ENCODE measurements at regions not wholly inside any gene's neighbourhood (a gene's known extent, or its start where the extent isn't known, plus 50 kb on each side); places are given as distances from the start of the nearest gene placed in this dataset.

DNA sequence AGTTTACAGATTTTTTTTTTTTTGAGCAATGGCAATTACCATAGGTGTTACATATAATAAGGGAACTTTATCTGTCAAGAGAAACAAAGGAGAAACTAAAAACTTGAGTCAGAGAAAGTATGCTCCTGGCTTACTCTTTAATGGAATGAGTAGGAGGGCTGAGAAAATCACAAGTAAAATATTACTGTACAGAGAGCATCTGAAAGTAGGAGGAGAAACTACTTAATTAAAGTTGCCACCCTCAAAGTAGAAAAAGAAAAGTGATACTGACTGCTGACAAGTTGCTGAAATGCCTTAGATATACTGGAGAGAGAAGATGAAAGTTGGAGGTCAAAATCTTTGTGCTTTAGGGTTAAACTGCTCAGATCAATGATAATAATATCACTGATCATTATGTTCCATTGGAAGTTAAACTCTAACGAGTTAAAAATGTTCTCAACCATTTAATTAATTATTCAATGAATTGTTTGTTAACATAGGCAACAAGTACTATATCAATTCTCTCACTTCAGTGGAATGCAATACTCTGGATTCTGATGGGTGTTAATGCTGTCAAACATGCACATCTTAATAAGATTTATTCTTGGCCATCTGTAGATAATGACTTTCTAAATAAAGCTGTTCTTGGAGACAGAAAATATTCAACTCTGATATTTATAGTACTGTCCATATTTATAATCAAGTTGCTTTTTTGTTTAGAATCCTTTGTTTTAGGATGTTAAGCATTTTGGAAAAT is 61.2 kb upstream of the CAMK2D start:
- no peak overlapping the region for H3K4me3 ChIP-seq (ENCODE audit: low read depth, low read length)
- DNase-seq (ENCODE audit: low read depth): no peak
- TF ChIP-seq MYC (IDR thresholded peaks at IDR 0.05; ENCODE audit: low read depth, low read length) (no peak), POLR2A (IDR thresholded peaks at IDR 0.05; ENCODE audit: extremely low read depth, insufficient read length) (no peak)
- TF ChIP-seq, protein P1, sequence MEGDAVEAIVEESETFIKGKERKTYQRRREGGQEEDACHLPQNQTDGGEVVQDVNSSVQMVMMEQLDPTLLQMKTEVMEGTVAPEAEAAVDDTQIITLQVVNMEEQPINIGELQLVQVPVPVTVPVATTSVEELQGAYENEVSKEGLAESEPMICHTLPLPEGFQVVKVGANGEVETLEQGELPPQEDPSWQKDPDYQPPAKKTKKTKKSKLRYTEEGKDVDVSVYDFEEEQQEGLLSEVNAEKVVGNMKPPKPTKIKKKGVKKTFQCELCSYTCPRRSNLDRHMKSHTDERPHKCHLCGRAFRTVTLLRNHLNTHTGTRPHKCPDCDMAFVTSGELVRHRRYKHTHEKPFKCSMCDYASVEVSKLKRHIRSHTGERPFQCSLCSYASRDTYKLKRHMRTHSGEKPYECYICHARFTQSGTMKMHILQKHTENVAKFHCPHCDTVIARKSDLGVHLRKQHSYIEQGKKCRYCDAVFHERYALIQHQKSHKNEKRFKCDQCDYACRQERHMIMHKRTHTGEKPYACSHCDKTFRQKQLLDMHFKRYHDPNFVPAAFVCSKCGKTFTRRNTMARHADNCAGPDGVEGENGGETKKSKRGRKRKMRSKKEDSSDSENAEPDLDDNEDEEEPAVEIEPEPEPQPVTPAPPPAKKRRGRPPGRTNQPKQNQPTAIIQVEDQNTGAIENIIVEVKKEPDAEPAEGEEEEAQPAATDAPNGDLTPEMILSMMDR (IDR thresholded peaks at IDR 0.05; ENCODE audit: low read depth, low read length): no peak
- TF ChIP-seq, protein P2, sequence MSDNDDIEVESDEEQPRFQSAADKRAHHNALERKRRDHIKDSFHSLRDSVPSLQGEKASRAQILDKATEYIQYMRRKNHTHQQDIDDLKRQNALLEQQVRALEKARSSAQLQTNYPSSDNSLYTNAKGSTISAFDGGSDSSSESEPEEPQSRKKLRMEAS (IDR thresholded peaks at IDR 0.05; ENCODE audit: low read depth, low read length): no peak

DNA sequence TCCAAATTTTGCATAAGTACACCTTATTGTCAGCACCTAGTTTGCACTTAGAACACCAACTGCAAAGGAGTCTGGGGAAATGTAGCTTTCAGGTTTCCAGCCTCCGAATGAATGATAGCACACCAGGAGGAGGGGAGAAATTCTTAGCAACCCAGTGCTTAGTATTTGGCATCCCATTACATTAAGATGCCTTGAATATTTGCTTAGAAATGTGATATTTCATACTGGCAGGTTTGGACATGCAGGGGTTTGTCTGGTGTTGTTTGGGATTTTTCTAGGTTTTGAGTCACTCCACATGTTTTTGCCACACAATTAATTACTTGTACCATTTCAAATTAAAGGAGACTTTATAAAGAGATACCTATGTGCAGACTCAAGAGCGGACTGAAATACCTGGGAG is 60.3 kb upstream of the CAMK2D start:
- TF ChIP-seq, protein P1 (IDR thresholded peaks at IDR 0.05; ENCODE audit: low read depth, low read length): no peak
- TF ChIP-seq, protein P2 (IDR thresholded peaks at IDR 0.05; ENCODE audit: low read depth, low read length): no peak
- no peak for TF ChIP-seq MYC (IDR thresholded peaks at IDR 0.05; ENCODE audit: low read depth, low read length)
- no peak for TF ChIP-seq POLR2A (IDR thresholded peaks at IDR 0.05; ENCODE audit: extremely low read depth, insufficient read length)
- no peak overlapping the region for H3K4me3 ChIP-seq (ENCODE audit: low read depth, low read length)
- no peak for DNase-seq (ENCODE audit: low read depth)

DNA sequence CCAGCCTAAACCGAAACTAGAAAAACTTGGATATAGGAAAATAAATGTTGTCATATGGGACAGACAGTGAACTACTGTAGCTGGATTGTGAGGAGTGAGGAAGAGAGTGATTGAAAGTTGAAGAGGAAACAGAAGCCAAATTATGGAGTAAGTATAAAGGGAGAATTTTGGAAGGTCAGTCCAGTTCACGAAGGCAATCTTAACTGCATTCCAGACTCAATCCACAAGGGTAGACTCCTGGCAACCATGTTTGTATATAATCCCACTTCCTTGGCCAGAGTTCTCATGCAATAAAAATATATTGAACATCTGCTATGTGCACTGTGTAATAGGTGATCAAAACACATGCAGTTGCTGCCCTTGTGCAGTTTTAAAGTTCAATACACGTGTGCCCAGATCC is 58.6 kb upstream of the CAMK2D start:
- DNase-seq (ENCODE audit: low read depth): no peak
- no peak overlapping the region for H3K4me3 ChIP-seq (ENCODE audit: low read depth, low read length)
- TF ChIP-seq POLR2A (IDR thresholded peaks at IDR 0.05; ENCODE audit: extremely low read depth, insufficient read length) (no peak), MYC (IDR thresholded peaks at IDR 0.05; ENCODE audit: low read depth, low read length) (no peak)
- TF ChIP-seq, protein P2 (IDR thresholded peaks at IDR 0.05; ENCODE audit: low read depth, low read length): no peak
- TF ChIP-seq, protein P1 (IDR thresholded peaks at IDR 0.05; ENCODE audit: low read depth, low read length): no peak

DNA sequence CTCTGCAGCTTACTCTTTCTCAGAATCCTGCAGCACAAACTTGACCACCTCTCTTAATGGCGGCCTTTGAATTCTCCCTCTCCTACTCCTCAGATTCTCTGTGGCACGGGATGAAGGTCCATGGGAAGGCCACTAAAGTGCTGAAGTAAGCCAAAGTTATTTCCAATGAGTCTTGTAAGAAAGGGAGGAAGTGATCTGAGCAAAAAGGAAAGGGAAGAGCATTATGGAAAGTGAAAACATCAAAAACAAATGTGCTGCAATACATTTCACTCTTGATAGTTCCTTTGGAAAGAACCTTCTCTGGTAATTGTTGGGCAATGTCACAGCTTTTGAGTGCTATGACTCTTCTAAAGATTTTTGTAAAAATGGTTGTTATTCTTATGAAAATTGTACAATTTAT is 54.3 kb upstream of the CAMK2D start:
- TF ChIP-seq, protein P2 (IDR thresholded peaks at IDR 0.05; ENCODE audit: low read depth, low read length): no peak
- TF ChIP-seq, protein P1 (IDR thresholded peaks at IDR 0.05; ENCODE audit: low read depth, low read length): no peak
- TF ChIP-seq POLR2A (IDR thresholded peaks at IDR 0.05; ENCODE audit: extremely low read depth, insufficient read length): no peak
- TF ChIP-seq MYC (IDR thresholded peaks at IDR 0.05; ENCODE audit: low read depth, low read length): no peak
- no peak for DNase-seq (ENCODE audit: low read depth)

DNA sequence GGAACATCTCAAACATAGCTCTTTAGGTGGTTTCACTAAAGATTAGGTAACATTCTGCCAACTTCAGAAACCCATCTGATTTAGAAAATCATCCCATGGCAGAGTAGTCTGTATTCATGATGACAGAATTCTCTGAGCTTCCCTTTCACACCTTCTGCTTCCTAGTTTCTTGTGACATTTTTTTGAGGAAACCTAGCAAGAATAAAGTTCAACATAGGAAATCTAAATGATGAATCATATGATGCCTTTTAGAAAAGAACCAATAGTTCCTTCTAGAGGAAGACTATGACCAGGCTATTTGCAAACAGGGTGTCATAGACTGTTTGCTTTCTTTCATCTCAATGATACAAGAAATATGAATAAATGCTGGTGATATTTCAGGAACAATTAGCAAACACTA is 49.8 kb upstream of the CAMK2D start:
- H3K4me3 ChIP-seq (ENCODE audit: low read depth, low read length): no peak overlapping the region
- TF ChIP-seq MYC (IDR thresholded peaks at IDR 0.05; ENCODE audit: low read depth, low read length) (no peak), POLR2A (IDR thresholded peaks at IDR 0.05; ENCODE audit: extremely low read depth, insufficient read length) (no peak)
- TF ChIP-seq, protein P1 (IDR thresholded peaks at IDR 0.05; ENCODE audit: low read depth, low read length): no peak
- TF ChIP-seq, protein P2 (IDR thresholded peaks at IDR 0.05; ENCODE audit: low read depth, low read length): no peak
- DNase-seq (ENCODE audit: low read depth): no peak

More for the DNA sequence above, 54.3 kb upstream of the CAMK2D start:
- H3K4me3 ChIP-seq (ENCODE audit: low read depth, low read length): no peak overlapping the region

All from NB4 (cell line).